NB4 (cell line): ENCODE measurements at regions not wholly inside any gene's neighbourhood (a gene's known extent, or its start where the extent isn't known, plus 50 kb on each side); places are given as distances from the start of the nearest gene placed in this dataset.

Experiments
- DNase-seq: peaks from one replicate; pipeline ENCODE4 v3.0.0; 2010; ENCODE audit warnings: low read depth
- H3K4me3 ChIP-seq: one replicate; pipeline ENCODE4 v1.5.1; 2011; ENCODE audit warnings: mild to moderate bottlenecking, low read depth, low read length, moderate library complexity
- CTCF ChIP-seq: IDR thresholded peaks from one replicate; pipeline ENCODE4 v1.5.1; 2012; ENCODE audit warnings: low read depth, low read length
- MAX ChIP-seq: IDR thresholded peaks from 2 replicates; pipeline ENCODE4 v1.6.1; 2011; ENCODE audit warnings: low read depth, low read length
- MYC ChIP-seq: IDR thresholded peaks from 2 replicates; pipeline ENCODE4 v1.6.1; 2011; ENCODE audit warnings: low read depth, low read length
- POLR2A ChIP-seq: IDR thresholded peaks from 2 replicates; pipeline ENCODE4 v1.6.1; 2011; ENCODE audit warnings: mild to moderate bottlenecking; ENCODE audit not compliant: insufficient read length; ENCODE audit errors: extremely low read depth

- H3K4me3 ChIP-seq: no peak overlapping the region
- DNase-seq: no peak
- no peak for TF ChIP-seq MYC
- TF ChIP-seq MAX: no peak
- no peak for TF ChIP-seq POLR2A
- no peak for TF ChIP-seq CTCF
These were observed 424.1 kb downstream of the NDFIP2 start for GRCh38 chr13:79905018-79905417.

GRCh38 chr13:79904581-79904980 is 423.6 kb downstream of the NDFIP2 start:
- TF ChIP-seq CTCF: no peak
- no peak overlapping the region for H3K4me3 ChIP-seq
- no peak for DNase-seq

- peak; percentile 71 for DNase-seq
These were observed 420.4 kb downstream of the NDFIP2 start for GRCh38 chr13:79901336-79901735.

GRCh38 chr13:79900356-79900755 is 419.4 kb downstream of the NDFIP2 start:
- H3K4me3 ChIP-seq: no peak overlapping the region
- TF ChIP-seq CTCF (no peak), MAX (no peak), POLR2A (no peak), MYC (no peak)
- DNase-seq: no peak

More at GRCh38 chr13:79901336-79901735, 420.4 kb downstream of the NDFIP2 start:
- TF ChIP-seq CTCF: peak; percentile 19
- TF ChIP-seq MAX: no peak
- TF ChIP-seq MYC: no peak
- TF ChIP-seq POLR2A: no peak
- no peak overlapping the region for H3K4me3 ChIP-seq

DNA sequence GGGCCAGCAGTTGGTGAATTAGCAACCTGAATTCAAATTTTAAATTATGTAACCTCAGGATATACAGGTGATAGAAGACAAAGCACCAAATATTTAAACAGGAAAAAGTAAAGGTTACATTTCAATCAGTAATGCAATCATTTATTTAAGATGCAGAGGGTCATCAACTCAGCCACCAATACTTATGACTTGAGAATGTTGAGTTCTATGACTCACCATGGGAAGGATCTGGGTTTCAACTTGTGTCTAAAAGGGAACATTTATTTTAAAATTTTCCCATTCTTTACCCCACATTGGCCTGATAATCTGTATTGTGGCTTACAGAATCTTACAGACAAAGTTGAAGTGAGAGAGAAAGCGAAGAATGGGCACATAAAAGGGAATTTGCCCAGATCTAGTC is 418.0 kb downstream of the NDFIP2 start:
- TF ChIP-seq MYC: no peak
- no peak for TF ChIP-seq CTCF
- no peak for TF ChIP-seq POLR2A
- TF ChIP-seq MAX: no peak
- DNase-seq: no peak
- no peak overlapping the region for H3K4me3 ChIP-seq

- no peak overlapping the region for H3K4me3 ChIP-seq
- TF ChIP-seq MAX (no peak), MYC (no peak), POLR2A (no peak), CTCF (no peak)
- no peak for DNase-seq
These were observed 417.4 kb downstream of the NDFIP2 start for GRCh38 chr13:79898202-79898826.
